HepG2 (cell line): ENCODE measurements at regions not wholly inside any gene's neighbourhood (a gene's known extent, or its start where the extent isn't known, plus 50 kb on each side); places are given as distances from the start of the nearest gene placed in this dataset.

Experiments used
- RCOR2 ChIP-seq: IDR thresholded peaks from 2 replicates; pipeline ENCODE4 v1.6.1; 2016; ENCODE audit warnings: missing biosample characterization, missing genetic modification reagents
- SRSF9 ChIP-seq: fragments of 200-400 bp; formaldehyde crosslinking; IDR thresholded peaks from 2 replicates; pipeline ENCODE4 v1.6.1; 2018; ENCODE audit warnings: borderline replicate concordance, mild to moderate bottlenecking, low read depth, low read length; ENCODE audit not compliant: insufficient read depth, poor library complexity, severe bottlenecking
- TBX2 ChIP-seq: sonication (generic); formaldehyde crosslinking; IDR thresholded peaks from 2 replicates; pipeline ENCODE4 v1.5.0; 2020; ENCODE audit warnings: missing genetic modification reagents, mild to moderate bottlenecking, borderline replicate concordance

DNA sequence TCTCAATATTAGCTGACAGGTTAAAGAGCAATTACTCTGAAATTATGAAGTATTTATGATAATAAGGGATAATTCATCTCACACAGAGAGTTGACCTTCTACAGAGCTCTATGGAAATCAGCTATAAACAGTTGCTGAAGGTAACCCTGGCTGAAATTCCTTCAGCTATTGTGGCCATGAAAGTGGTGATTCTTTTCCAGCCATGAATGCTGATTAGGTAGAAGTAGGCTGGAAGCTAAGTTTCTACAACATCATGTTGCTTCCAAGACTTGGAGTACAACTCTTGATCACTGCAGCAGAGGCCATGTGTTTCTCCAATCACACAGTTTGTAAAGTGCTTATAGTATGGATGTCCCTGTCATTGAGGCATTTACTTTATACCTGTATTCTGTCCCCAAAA, 2128.9 kb downstream of the MRPL39 start:
- TF ChIP-seq SRSF9 (no peak), TBX2 (CRISPR knock-in tag) (no peak), RCOR2 (no peak)
